ENCODE measurements at regions not wholly inside any gene's neighbourhood (a gene's known extent, or its start where the extent isn't known, plus 50 kb on each side); places are given as distances from the start of the nearest gene placed in this dataset.

DNA sequence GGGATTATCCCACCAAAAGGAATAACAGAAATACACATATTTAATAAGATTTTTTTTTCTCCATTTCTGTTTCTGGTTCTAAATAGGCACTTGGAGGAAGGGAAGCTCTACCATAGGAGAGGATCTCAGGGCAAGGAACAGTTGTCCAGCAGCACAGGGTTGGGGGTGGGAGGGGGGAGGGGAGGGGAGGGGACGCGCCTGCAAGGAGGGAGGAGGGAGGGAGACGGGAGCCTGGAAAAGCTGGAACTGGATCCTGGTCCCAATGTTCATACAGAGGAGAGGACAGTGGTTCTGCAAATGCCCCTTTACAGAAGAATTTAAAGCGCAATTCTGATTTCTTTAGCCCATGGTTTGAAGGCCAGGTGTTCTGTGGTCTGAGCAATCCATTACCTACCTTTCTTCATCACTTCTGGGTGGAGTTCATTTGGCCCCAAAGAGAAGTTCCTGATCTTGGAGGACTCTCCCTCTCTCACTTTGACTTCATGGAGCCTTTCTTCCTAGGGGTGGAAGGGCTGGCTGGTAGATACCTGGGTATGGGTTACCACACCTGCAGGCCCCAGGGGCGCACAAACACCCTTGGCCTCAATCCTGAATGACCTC is 348.9 kb upstream of the NCAM1 start:
- no peaks in the 10 kb centered on the region for H3K9me3 ChIP-seq (ENCODE audit: insufficient read depth in 2 of 2, low read depth in 1 of 2, low read length in 1 of 2)
- H3K23ac ChIP-seq (ENCODE audit: insufficient read length): no peak overlapping the region
- 0 out of 2 replicates have a peak overlapping the region, but pooled peaks have one; percentile 7 for H2BK20ac ChIP-seq (ENCODE audit: low read length)
- H3K23me2 ChIP-seq (ENCODE audit: low read depth, low read length): no peaks in the 10 kb centered on the region
- no peak overlapping the region for H4K91ac ChIP-seq (replicated peaks; ENCODE audit: insufficient read length, low read length)
- no peak overlapping the region for H3K56ac ChIP-seq (replicated peaks; ENCODE audit: insufficient read length, low read depth, low read length)
- FAIRE-seq (no peak), DNase-seq (ENCODE audit: low read depth in 1 of 2, low spot score in 2 of 2) (no peak)
- H3K18ac ChIP-seq (ENCODE audit: extremely low read depth, low read length): 0 out of 2 replicates have a peak overlapping the region, but pooled peaks have one; percentile 22
- no peak overlapping the region for H4K8ac ChIP-seq (ENCODE audit: extremely low read depth, insufficient read depth, low read length)
- TF ChIP-seq POLR2AphosphoS5 (IDR thresholded peaks at IDR 0.05; ENCODE audit: low read depth, low read length): no peak
- no peak for TF ChIP-seq SIN3A (conservative IDR thresholded peaks at IDR 0.05 in 1 of 2, IDR thresholded peaks at IDR 0.05 in 1 of 2; ENCODE audit: low read depth in 1 of 2, low read length in 2 of 2)
- peak; percentile 59; the same call in 1 of the 2 replicates for TF ChIP-seq SP1 (IDR thresholded peaks at IDR 0.05; ENCODE audit: low read depth, low read length)
- H3K14ac ChIP-seq (ENCODE audit: insufficient read length): no peak overlapping the region
- no peak overlapping the region for H4K5ac ChIP-seq (ENCODE audit: insufficient read length, low read depth, low read length)
- H3K79me2 ChIP-seq (ENCODE audit: control insufficient read depth in 1 of 2, insufficient read depth in 2 of 2, low read length in 2 of 2): no peaks in the 10 kb centered on the region
- no peaks in the 10 kb centered on the region for H3K36me3 ChIP-seq (ENCODE audit: control insufficient read depth in 2 of 4, insufficient read depth in 4 of 4, low read length in 3 of 4)
- peak overlapping the region; percentile 97 for H2AFZ ChIP-seq (ENCODE audit: low read length)
- H2BK12ac ChIP-seq (ENCODE audit: low read depth, low read length): no peak overlapping the region
- peak overlapping the region; percentile 52 for H2BK120ac ChIP-seq (replicated peaks; ENCODE audit: low read depth, low read length)
- H4K20me1 ChIP-seq (replicated peaks in 1 of 2; ENCODE audit: control insufficient read depth in 1 of 2, insufficient read depth in 2 of 2, low read length in 2 of 2): no peaks in the 10 kb centered on the region
- H3K27me3 ChIP-seq (replicated peaks in 1 of 4; ENCODE audit: control insufficient read depth in 3 of 4, extremely low read depth in 1 of 4, insufficient read depth in 3 of 4, low read length in 3 of 4): no peaks in the 10 kb centered on the region
- no peak overlapping the region for H3K27ac ChIP-seq (ENCODE audit: low read depth, low read length)
- H3K4me1 ChIP-seq (replicated peaks in 1 of 4; ENCODE audit: control insufficient read depth in 3 of 4, insufficient read depth in 4 of 4, low read length in 3 of 4): peaks cover 0 to 10% (median 0%) of the 10 kb centered on the region in 4 experiments; a peak in 2 of 7 replicates
- no peak overlapping the region for H2BK5ac ChIP-seq (ENCODE audit: low read depth, low read length)
- H2AK5ac ChIP-seq (ENCODE audit: low read depth, low read length): no peak overlapping the region
- no peak overlapping the region for H2BK15ac ChIP-seq (ENCODE audit: low read length)
- CTCF ChIA-PET (ENCODE audit: partially characterized antibody): interaction anchor here (0.9 kb wide), 1 partner anchor 25 kb away, joined by 5 read pairs; no protein-coding TSS in a partner anchor
- H3K79me1 ChIP-seq (ENCODE audit: low read depth, low read length): no peaks in the 10 kb centered on the region
- 81% methylated on average over 2 of the region's 5 CpGs; no CpG with 5 or more reads in 1 of the 2 experiments for WGBS, 2 experiments (ENCODE audit: extremely low coverage in 1 of 2, insufficient coverage in 1 of 2, insufficient read length in 1 of 2, insufficient replicate concordance in 2 of 2, low coverage in 1 of 2, low lambda C conversion rate in 2 of 2, missing lambda C conversion rate in 1 of 2)
- POLR2A ChIA-PET (ENCODE audit: partially characterized antibody): no interaction called here
- H3K4me2 ChIP-seq (ENCODE audit: insufficient read depth in 1 of 2, low read depth in 2 of 2, low read length in 2 of 2): no peak overlapping the region
- H3K4ac ChIP-seq (replicated peaks; ENCODE audit: insufficient read length, low read depth, low read length): no peak overlapping the region
- H3K4me3 ChIP-seq (ENCODE audit: extremely low read depth in 1 of 4, insufficient read depth in 2 of 4, low read depth in 3 of 4, low read length in 4 of 4): no peak overlapping the region; a peak in 1 of 8 replicates
- H3K9ac ChIP-seq (replicated peaks in 1 of 4; ENCODE audit: extremely low read depth in 1 of 4, low read depth in 3 of 4, low read length in 3 of 4): no peak overlapping the region

All from H1 (cell line).